ENCODE measurements at regions not wholly inside any gene's neighbourhood (a gene's known extent, or its start where the extent isn't known, plus 50 kb on each side); places are given as distances from the start of the nearest gene placed in this dataset.

DNA sequence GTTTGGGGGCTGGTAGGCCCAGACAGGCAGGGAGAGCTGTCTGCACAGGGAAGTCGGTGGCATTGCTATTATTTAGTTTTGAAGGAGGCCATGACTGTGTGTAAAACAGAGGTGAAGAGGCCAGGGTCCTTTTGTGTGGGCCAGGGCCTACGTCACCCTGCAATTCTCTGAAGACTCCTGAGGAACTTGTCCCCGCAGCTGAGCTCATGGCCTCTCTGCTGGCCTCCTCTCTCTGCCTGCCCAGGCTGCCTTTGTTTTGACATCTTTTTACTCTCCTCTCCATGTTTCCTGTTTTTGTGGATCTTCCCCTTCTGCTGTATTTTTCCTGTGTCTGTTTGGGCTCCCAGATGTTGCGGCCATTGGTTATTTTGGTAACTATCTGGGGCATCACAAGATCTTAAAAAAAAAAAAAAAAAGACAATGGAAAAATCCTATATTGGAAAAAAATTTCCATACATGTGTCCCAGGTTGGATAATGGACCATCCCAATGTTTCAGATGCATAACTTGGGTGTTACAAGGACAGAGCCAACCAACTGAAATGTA is 280.7 kb downstream of the RPS6KC1 start (continued):
- TF ChIP-seq, protein P1, sequence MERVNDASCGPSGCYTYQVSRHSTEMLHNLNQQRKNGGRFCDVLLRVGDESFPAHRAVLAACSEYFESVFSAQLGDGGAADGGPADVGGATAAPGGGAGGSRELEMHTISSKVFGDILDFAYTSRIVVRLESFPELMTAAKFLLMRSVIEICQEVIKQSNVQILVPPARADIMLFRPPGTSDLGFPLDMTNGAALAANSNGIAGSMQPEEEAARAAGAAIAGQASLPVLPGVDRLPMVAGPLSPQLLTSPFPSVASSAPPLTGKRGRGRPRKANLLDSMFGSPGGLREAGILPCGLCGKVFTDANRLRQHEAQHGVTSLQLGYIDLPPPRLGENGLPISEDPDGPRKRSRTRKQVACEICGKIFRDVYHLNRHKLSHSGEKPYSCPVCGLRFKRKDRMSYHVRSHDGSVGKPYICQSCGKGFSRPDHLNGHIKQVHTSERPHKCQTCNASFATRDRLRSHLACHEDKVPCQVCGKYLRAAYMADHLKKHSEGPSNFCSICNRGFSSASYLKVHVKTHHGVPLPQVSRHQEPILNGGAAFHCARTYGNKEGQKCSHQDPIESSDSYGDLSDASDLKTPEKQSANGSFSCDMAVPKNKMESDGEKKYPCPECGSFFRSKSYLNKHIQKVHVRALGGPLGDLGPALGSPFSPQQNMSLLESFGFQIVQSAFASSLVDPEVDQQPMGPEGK (CRISPR knock-in tag; IDR thresholded peaks at IDR 0.05; ENCODE audit: borderline replicate concordance), result no peak
- TF ChIP-seq ZFP3 (CRISPR knock-in tag; IDR thresholded peaks at IDR 0.05) (no peak), TCF4 (CRISPR knock-in tag; IDR thresholded peaks at IDR 0.05; ENCODE audit: borderline replicate concordance) (no peak)

DNA sequence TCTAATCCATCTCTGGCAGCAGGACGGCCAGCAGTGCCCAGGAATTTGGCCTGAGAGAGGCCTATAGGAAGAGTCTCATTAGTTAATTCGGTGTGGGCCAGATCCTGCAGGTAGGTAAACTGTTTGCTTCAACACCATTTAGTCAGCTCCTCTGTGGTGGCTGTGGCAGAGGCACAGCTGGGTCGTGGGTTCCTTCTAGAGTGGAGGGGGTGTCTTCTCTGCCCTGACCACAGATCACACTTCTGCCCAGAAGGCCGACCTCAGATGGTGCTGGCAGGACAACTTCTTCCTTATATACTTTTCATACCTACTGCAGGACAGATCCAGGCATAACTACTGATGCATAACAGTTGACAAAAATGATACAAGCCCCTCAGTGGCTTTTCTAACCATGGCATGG is 281.4 kb downstream of the RPS6KC1 start:
- ATAC-seq, result no peak
- TF ChIP-seq OSR1 (CRISPR knock-in tag; IDR thresholded peaks at IDR 0.05) (no peak), ZNF8 (CRISPR knock-in tag; IDR thresholded peaks at IDR 0.05) (no peak), TOX (CRISPR knock-in tag; IDR thresholded peaks at IDR 0.05; ENCODE audit: borderline replicate concordance) (no peak), ZNF565 (CRISPR knock-in tag; conservative IDR thresholded peaks at IDR 0.05; ENCODE audit: low read depth) (no peak)
- TF ChIP-seq, protein P2, sequence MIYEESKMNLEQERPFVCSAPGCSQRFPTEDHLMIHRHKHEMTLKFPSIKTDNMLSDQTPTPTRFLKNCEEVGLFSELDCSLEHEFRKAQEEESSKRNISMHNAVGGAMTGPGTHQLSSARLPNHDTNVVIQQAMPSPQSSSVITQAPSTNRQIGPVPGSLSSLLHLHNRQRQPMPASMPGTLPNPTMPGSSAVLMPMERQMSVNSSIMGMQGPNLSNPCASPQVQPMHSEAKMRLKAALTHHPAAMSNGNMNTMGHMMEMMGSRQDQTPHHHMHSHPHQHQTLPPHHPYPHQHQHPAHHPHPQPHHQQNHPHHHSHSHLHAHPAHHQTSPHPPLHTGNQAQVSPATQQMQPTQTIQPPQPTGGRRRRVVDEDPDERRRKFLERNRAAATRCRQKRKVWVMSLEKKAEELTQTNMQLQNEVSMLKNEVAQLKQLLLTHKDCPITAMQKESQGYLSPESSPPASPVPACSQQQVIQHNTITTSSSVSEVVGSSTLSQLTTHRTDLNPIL (CRISPR knock-in tag; IDR thresholded peaks at IDR 0.05; ENCODE audit: low read depth), result no peak

DNA sequence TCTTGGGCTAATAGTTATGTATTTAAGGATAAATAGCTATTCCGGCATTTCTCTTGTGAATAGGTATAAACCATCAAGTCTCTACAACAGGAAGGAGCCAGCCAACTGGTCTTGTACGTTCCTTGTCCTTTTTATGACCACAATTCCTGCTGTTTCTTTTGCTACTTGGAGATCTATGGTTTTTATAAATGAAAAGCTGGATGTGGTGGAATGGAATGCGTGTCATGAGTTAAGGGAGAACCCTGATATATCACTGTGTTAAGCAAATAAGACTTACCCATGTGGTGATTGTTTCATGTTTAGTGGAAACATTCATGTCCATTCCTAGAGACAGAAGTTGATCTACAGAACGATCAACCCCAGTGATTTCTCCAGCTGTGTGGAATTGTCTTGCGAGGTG is 282.1 kb downstream of the RPS6KC1 start:
- ATAC-seq, result no peak
- TF ChIP-seq OSR1 (CRISPR knock-in tag; IDR thresholded peaks at IDR 0.05) (no peak), ARNTL (CRISPR knock-in tag; IDR thresholded peaks at IDR 0.05; ENCODE audit: borderline replicate concordance, low read depth) (no peak), SNAI2 (CRISPR knock-in tag; IDR thresholded peaks at IDR 0.05) (no peak), ESRRG (CRISPR knock-in tag; IDR thresholded peaks at IDR 0.05) (no peak), RARB (CRISPR knock-in tag; IDR thresholded peaks at IDR 0.05) (no peak), ZFP30 (CRISPR knock-in tag; IDR thresholded peaks at IDR 0.05) (no peak), ISL1 (CRISPR knock-in tag; IDR thresholded peaks at IDR 0.05) (no peak), ZNF565 (CRISPR knock-in tag; conservative IDR thresholded peaks at IDR 0.05; ENCODE audit: low read depth) (no peak), ZNF70 (CRISPR knock-in tag; IDR thresholded peaks at IDR 0.05) (no peak), ZNF8 (CRISPR knock-in tag; IDR thresholded peaks at IDR 0.05) (no peak), CSDC2 (CRISPR knock-in tag; IDR thresholded peaks at IDR 0.05) (no peak)
- TF ChIP-seq, protein P1 (CRISPR knock-in tag; IDR thresholded peaks at IDR 0.05; ENCODE audit: borderline replicate concordance), result no peak
- TF ChIP-seq, protein P2 (CRISPR knock-in tag; IDR thresholded peaks at IDR 0.05; ENCODE audit: low read depth), result no peak
- TF ChIP-seq, protein P3, sequence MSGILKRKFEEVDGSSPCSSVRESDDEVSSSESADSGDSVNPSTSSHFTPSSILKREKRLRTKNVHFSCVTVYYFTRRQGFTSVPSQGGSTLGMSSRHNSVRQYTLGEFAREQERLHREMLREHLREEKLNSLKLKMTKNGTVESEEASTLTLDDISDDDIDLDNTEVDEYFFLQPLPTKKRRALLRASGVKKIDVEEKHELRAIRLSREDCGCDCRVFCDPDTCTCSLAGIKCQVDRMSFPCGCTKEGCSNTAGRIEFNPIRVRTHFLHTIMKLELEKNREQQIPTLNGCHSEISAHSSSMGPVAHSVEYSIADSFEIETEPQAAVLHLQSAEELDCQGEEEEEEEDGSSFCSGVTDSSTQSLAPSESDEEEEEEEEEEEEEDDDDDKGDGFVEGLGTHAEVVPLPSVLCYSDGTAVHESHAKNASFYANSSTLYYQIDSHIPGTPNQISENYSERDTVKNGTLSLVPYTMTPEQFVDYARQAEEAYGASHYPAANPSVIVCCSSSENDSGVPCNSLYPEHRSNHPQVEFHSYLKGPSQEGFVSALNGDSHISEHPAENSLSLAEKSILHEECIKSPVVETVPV (CRISPR knock-in tag; IDR thresholded peaks at IDR 0.05), result no peak
- TF ChIP-seq, protein P4, sequence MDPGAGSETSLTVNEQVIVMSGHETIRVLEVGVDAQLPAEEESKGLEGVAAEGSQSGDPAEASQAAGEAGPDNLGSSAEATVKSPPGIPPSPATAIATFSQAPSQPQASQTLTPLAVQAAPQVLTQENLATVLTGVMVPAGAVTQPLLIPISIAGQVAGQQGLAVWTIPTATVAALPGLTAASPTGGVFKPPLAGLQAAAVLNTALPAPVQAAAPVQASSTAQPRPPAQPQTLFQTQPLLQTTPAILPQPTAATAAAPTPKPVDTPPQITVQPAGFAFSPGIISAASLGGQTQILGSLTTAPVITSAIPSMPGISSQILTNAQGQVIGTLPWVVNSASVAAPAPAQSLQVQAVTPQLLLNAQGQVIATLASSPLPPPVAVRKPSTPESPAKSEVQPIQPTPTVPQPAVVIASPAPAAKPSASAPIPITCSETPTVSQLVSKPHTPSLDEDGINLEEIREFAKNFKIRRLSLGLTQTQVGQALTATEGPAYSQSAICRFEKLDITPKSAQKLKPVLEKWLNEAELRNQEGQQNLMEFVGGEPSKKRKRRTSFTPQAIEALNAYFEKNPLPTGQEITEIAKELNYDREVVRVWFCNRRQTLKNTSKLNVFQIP (CRISPR knock-in tag; IDR thresholded peaks at IDR 0.05; ENCODE audit: borderline replicate concordance, low read depth), result no peak

DNA sequence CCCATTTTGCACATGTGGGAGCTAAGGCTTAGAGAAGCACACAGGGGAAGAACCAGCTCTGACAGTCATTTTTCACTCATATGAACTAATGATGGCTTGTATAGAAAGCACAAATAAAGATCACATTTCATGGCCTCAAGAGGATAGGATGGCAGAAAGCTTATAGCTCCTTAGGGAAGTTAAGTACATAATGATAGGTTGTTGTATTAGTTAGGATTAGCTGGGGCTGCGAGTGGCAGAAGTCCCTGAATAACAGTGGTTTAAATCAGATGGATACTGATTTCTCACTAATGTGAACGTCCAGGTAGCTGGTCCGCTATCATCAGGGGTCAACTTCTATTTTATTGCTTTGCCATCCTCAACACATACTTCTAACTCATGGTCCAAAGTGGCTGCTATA is 284.0 kb downstream of the RPS6KC1 start:
- ATAC-seq, result no peak
- TF ChIP-seq ZFP3 (CRISPR knock-in tag; IDR thresholded peaks at IDR 0.05) (no peak), TOX (CRISPR knock-in tag; IDR thresholded peaks at IDR 0.05; ENCODE audit: borderline replicate concordance) (no peak), ARNTL (CRISPR knock-in tag; IDR thresholded peaks at IDR 0.05; ENCODE audit: borderline replicate concordance, low read depth) (no peak), TCF4 (CRISPR knock-in tag; IDR thresholded peaks at IDR 0.05; ENCODE audit: borderline replicate concordance) (no peak), SNAI2 (CRISPR knock-in tag; IDR thresholded peaks at IDR 0.05) (no peak)

Data from SK-N-SH treated with all-trans-retinoic acid at 6 μM for 48 hours (cell line).